ENCODE measurements at regions not wholly inside any gene's neighbourhood (a gene's known extent, or its start where the extent isn't known, plus 50 kb on each side); places are given as distances from the start of the nearest gene placed in this dataset.

- TF ChIP-seq JUND (IDR thresholded peaks at IDR 0.05) (no peak), CTCF (IDR thresholded peaks at IDR 0.05; ENCODE audit: low read depth, low read length, missing input control) (no peak), RXRA (IDR thresholded peaks at IDR 0.05) (no peak), MAX (IDR thresholded peaks at IDR 0.05) (no peak), REST (IDR thresholded peaks at IDR 0.05) (no peak), SP1 (IDR thresholded peaks at IDR 0.05) (no peak), RAD21 (IDR thresholded peaks at IDR 0.05) (no peak), ZBTB33 (IDR thresholded peaks at IDR 0.05) (no peak), NR2F2 (IDR thresholded peaks at IDR 0.05) (no peak), YY1 (IDR thresholded peaks at IDR 0.05) (no peak), GABPA (IDR thresholded peaks at IDR 0.05 in 1 of 2, conservative IDR thresholded peaks at IDR 0.05 in 1 of 2) (no peak), TAF1 (conservative IDR thresholded peaks at IDR 0.05) (no peak), ATF3 (IDR thresholded peaks at IDR 0.05) (no peak), EGR1 (IDR thresholded peaks at IDR 0.05; ENCODE audit: low read depth in 2 of 2) (no peak)
Measured at GRCh38 chr2:16134436-16135165, 194.3 kb downstream of the MYCN start.
